Fibroblast of villous mesenchyme (primary cell): ENCODE measurements at regions not wholly inside any gene's neighbourhood (a gene's known extent, or its start where the extent isn't known, plus 50 kb on each side); places are given as distances from the start of the nearest gene placed in this dataset.

Experiments used
- DNase-seq: peaks from one replicate; pipeline ENCODE4 v3.0.0-alpha.2; 2010; ENCODE audit warnings: low read depth
- H3K4me3 ChIP-seq: 2 replicates; pipeline ENCODE4 v1.5.1; 2011; ENCODE audit warnings: low read depth, mild to moderate bottlenecking, low read length
- CTCF ChIP-seq: IDR thresholded peaks from 2 replicates; pipeline ENCODE4 v1.5.1; 2012; ENCODE audit warnings: low read depth, mild to moderate bottlenecking, low read length; ENCODE audit not compliant: insufficient read depth

- peak; percentile 72 for DNase-seq
- TF ChIP-seq CTCF: no peak
Observed at GRCh38 chr9:129436751-129437625, 183.9 kb downstream of the C9orf50 start.

GRCh38 chr9:129435988-129436717 is 184.7 kb downstream of the C9orf50 start:
- no peak for DNase-seq
- H3K4me3 ChIP-seq: no peak overlapping the region
- no peak for TF ChIP-seq CTCF

More at GRCh38 chr9:129436751-129437625, 183.9 kb downstream of the C9orf50 start:
- H3K4me3 ChIP-seq: peak overlapping the region; percentile 58

- no peak for DNase-seq
- no peak overlapping the region for H3K4me3 ChIP-seq
- TF ChIP-seq CTCF: no peak
Observed at GRCh38 chr9:129435291-129435690, 185.6 kb downstream of the C9orf50 start.

GRCh38 chr9:129434187-129434586 is 186.7 kb downstream of the C9orf50 start:
- no peak for DNase-seq
- no peak overlapping the region for H3K4me3 ChIP-seq
- TF ChIP-seq CTCF: no peak

GRCh38 chr9:129432297-129433154 is 188.4 kb downstream of the C9orf50 start:
- no peak overlapping the region for H3K4me3 ChIP-seq
- TF ChIP-seq CTCF: no peak
- DNase-seq: no peak

- TF ChIP-seq CTCF: no peak
- no peak overlapping the region for H3K4me3 ChIP-seq
- no peak for DNase-seq
Observed at GRCh38 chr9:129430940-129431643, 189.8 kb downstream of the C9orf50 start.
